K562 (cell line): ENCODE measurements at regions not wholly inside any gene's neighbourhood (a gene's known extent, or its start where the extent isn't known, plus 50 kb on each side); places are given as distances from the start of the nearest gene placed in this dataset.

Experiments used
- CAMTA2 ChIP-seq: fragments of 250-450 bp; sonication (Bioruptor Pico); conservative IDR thresholded peaks from 2 replicates; pipeline ENCODE4 v1.5.1; 2022
- ERF ChIP-seq: fragments of 450-650 bp; formaldehyde crosslinking; IDR thresholded peaks from 2 replicates; pipeline ENCODE4 v1.4.0; 2020; ENCODE audit warnings: mild to moderate bottlenecking, mixed read lengths
- GATAD2B ChIP-seq: fragments of 450-650 bp; IDR thresholded peaks from 2 replicates; pipeline ENCODE4 v1.6.1; 2017; ENCODE audit warnings: mild to moderate bottlenecking, borderline replicate concordance
- JUND ChIP-seq, 2 experiments: IDR thresholded peaks; 2 replicates in 1 of 2; 3 replicates in 1 of 2; pipeline ENCODE4 v1.6.1; 2011; ENCODE audit warnings: borderline replicate concordance in 2 of 2, low read depth in 2 of 2, low read length in 2 of 2, improper control_type of control experiment in 1 of 2, missing biosample characterization in 1 of 2, missing genetic modification characterization in 1 of 2, missing genetic modification reagents in 1 of 2
- MYC ChIP-seq, 2 experiments: fragments of 250-450 bp in 1 of 2; sonication (Bioruptor Pico) in 1 of 2; IDR thresholded peaks; 2 replicates each; pipeline versions ENCODE4 v1.5.1 to v1.6.1; 2012 to 2021; ENCODE audit warnings: low read depth in 2 of 2, borderline replicate concordance in 1 of 2, improper control_type of control experiment in 1 of 2, low read length in 1 of 2, mild to moderate bottlenecking in 1 of 2, moderate library complexity in 1 of 2
- RAD21 ChIP-seq, 2 experiments: fragments of 250-450 bp in 1 of 2; fragments of 450-650 bp in 1 of 2; sonication (Bioruptor Pico) in 1 of 2; formaldehyde crosslinking in 1 of 2; IDR thresholded peaks in 1 of 2; conservative IDR thresholded peaks in 1 of 2; 2 replicates each; pipeline versions ENCODE4 v1.4.0 to v1.8.0; 2020 to 2022; ENCODE audit warnings: mild to moderate bottlenecking in 2 of 2, moderate library complexity in 1 of 2
- REST ChIP-seq, 2 experiments: fragments of 450-650 bp; formaldehyde crosslinking in 1 of 2; IDR thresholded peaks; 2 replicates each; pipeline versions ENCODE4 v1.4.0 to v1.6.1; 2014 to 2020; ENCODE audit warnings: mild to moderate bottlenecking in 2 of 2, borderline replicate concordance in 1 of 2, low read depth in 1 of 2
- SETDB1 ChIP-seq: IDR thresholded peaks from one replicate; pipeline ENCODE4 v1.6.1; 2012; ENCODE audit warnings: low read length, control low read depth, inconsistent platforms
- SIN3A ChIP-seq, 2 experiments: fragments of 150-350 bp in 1 of 2; IDR thresholded peaks; 2 replicates each; pipeline ENCODE4 v1.6.1; 2011 to 2016; ENCODE audit warnings: borderline replicate concordance in 2 of 2, low read depth in 2 of 2, low read length in 2 of 2, mild to moderate bottlenecking in 2 of 2, moderate library complexity in 2 of 2; ENCODE audit not compliant: control insufficient read depth in 1 of 2
- ZNF217 ChIP-seq: sonication (generic); formaldehyde crosslinking; IDR thresholded peaks from 2 replicates; pipeline ENCODE4 v1.8.0; 2022; ENCODE audit warnings: mild to moderate bottlenecking, missing genetic modification reagents
- TF ChIP-seq, protein P1 (sequence below): sonication (generic); formaldehyde crosslinking; IDR thresholded peaks from 2 replicates; pipeline ENCODE4 v1.8.1; 2022; ENCODE audit warnings: missing genetic modification reagents
- TF ChIP-seq, protein P2 (sequence below): IDR thresholded peaks from 2 replicates; pipeline ENCODE4 v1.6.1; 2012; ENCODE audit warnings: low read depth, low read length, improper control_type of control experiment, borderline replicate concordance
- TF ChIP-seq, protein P3 (sequence below), 3 experiments: IDR thresholded peaks in 2 of 3; conservative IDR thresholded peaks in 1 of 3; 2 replicates each; pipeline ENCODE4 v1.5.1; 2011 to 2012; ENCODE audit warnings: low read length in 3 of 3, mild to moderate bottlenecking in 3 of 3, control low read depth in 2 of 3, improper control_type of control experiment in 1 of 3, inconsistent platforms in 1 of 3, low read depth in 1 of 3, mixed read lengths in 1 of 3, moderate library complexity in 1 of 3; ENCODE audit not compliant: insufficient read depth in 2 of 3

- TF ChIP-seq SIN3A (IDR thresholded peaks at IDR 0.05; ENCODE audit: borderline replicate concordance in 2 of 2, control insufficient read depth in 1 of 2, low read depth in 2 of 2, low read length in 2 of 2) = no peak
- TF ChIP-seq, protein P1, sequence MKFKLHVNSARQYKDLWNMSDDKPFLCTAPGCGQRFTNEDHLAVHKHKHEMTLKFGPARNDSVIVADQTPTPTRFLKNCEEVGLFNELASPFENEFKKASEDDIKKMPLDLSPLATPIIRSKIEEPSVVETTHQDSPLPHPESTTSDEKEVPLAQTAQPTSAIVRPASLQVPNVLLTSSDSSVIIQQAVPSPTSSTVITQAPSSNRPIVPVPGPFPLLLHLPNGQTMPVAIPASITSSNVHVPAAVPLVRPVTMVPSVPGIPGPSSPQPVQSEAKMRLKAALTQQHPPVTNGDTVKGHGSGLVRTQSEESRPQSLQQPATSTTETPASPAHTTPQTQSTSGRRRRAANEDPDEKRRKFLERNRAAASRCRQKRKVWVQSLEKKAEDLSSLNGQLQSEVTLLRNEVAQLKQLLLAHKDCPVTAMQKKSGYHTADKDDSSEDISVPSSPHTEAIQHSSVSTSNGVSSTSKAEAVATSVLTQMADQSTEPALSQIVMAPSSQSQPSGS (CRISPR knock-in tag) = no peak
- no peak for TF ChIP-seq ERF (CRISPR knock-in tag)
- no peak for TF ChIP-seq SETDB1
- no peak for TF ChIP-seq JUND (IDR thresholded peaks at IDR 0.05; ENCODE audit: borderline replicate concordance, low read depth, low read length)
- no peak for TF ChIP-seq JUND (tag; IDR thresholded peaks at IDR 0.05; ENCODE audit: borderline replicate concordance, low read depth, low read length)
- TF ChIP-seq, protein P2, sequence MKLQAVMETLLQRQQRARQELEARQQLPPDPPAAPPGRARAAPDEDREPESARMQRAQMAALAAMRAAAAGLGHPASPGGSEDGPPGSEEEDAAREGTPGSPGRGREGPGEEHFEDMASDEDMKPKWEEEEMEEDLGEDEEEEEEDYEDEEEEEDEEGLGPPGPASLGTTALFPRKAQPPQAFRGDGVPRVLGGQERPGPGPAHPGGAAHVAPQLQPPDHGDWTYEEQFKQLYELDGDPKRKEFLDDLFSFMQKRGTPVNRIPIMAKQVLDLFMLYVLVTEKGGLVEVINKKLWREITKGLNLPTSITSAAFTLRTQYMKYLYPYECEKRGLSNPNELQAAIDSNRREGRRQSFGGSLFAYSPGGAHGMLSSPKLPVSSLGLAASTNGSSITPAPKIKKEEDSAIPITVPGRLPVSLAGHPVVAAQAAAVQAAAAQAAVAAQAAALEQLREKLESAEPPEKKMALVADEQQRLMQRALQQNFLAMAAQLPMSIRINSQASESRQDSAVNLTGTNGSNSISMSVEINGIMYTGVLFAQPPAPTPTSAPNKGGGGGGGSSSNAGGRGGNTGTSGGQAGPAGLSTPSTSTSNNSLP = no peak
- no peak for TF ChIP-seq GATAD2B
- TF ChIP-seq CAMTA2 (CRISPR knock-in tag) = no peak
- TF ChIP-seq, protein P3, sequence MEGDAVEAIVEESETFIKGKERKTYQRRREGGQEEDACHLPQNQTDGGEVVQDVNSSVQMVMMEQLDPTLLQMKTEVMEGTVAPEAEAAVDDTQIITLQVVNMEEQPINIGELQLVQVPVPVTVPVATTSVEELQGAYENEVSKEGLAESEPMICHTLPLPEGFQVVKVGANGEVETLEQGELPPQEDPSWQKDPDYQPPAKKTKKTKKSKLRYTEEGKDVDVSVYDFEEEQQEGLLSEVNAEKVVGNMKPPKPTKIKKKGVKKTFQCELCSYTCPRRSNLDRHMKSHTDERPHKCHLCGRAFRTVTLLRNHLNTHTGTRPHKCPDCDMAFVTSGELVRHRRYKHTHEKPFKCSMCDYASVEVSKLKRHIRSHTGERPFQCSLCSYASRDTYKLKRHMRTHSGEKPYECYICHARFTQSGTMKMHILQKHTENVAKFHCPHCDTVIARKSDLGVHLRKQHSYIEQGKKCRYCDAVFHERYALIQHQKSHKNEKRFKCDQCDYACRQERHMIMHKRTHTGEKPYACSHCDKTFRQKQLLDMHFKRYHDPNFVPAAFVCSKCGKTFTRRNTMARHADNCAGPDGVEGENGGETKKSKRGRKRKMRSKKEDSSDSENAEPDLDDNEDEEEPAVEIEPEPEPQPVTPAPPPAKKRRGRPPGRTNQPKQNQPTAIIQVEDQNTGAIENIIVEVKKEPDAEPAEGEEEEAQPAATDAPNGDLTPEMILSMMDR (IDR thresholded peaks at IDR 0.05 in 2 of 3, conservative IDR thresholded peaks at IDR 0.05 in 1 of 3; ENCODE audit: insufficient read depth in 2 of 3, low read depth in 1 of 3, low read length in 3 of 3) = 0 out of 6 replicates have a peak, but pooled peaks of 1 of the 3 experiments have one; percentile 3
- TF ChIP-seq MYC (IDR thresholded peaks at IDR 0.05; ENCODE audit: low read depth, low read length) = no peak
- no peak for TF ChIP-seq MYC (CRISPR knock-in tag; IDR thresholded peaks at IDR 0.05; ENCODE audit: borderline replicate concordance, low read depth)
- no peak for TF ChIP-seq ZNF217 (CRISPR knock-in tag)
- no peak for TF ChIP-seq REST (IDR thresholded peaks at IDR 0.05; ENCODE audit: borderline replicate concordance)
- no peak for TF ChIP-seq REST (CRISPR knock-in tag; IDR thresholded peaks at IDR 0.05; ENCODE audit: low read depth)
- no peak for TF ChIP-seq RAD21 (CRISPR knock-in tag; conservative IDR thresholded peaks at IDR 0.05 in 1 of 2, IDR thresholded peaks at IDR 0.05 in 1 of 2)
These were observed 111.0 kb upstream of the MAP4K3 start for GRCh38 chr2:39547811-39548719.
